ENCODE measurements at regions not wholly inside any gene's neighbourhood (a gene's known extent, or its start where the extent isn't known, plus 50 kb on each side); places are given as distances from the start of the nearest gene placed in this dataset.

DNA sequence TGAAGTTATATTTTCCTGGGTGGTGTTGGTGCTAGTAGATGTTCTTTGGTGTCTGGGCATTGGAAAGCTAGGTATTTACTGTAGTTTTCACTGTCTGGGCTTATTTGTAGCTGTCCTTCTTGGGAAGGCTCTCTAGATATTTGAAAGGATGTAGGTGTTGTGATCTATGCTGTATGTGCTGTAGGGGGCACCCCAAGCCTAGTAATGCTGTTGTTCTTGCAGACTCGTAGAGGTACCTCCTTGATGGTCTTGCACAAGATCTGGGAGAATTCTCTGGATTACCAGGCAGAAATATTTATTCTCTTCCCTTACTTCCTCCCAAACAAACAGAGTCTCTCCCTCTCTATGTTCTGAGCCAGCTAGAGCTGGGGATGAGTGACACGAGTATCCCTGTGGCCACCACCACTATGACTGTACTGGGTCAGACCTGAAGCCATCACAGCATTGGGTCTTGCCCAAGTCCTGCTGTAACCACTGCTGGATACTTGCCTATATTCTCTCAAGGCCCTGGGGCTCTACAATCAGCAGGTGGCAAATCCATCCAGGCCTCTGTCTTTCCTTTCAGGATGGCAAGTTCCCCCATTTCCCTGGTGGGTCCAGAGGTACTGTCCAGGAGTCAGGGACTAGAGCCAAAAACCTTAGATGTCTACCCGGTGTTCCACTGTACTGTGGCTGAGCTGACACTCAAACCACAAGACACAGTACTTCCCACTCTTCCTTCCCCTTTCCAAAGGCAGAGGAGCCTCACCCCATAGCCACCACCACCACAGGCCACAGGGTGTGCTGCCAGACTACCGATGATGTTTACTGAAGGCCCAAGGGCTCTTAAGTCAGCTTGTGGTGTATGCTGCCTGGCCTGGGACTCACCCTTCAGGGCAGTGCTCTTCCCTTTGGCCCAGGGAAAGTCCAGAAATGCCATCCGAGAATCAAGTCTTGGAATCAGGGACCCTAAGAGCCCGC is 195.2 kb upstream of the DPPA4 start:
- TF ChIP-seq, protein P1, sequence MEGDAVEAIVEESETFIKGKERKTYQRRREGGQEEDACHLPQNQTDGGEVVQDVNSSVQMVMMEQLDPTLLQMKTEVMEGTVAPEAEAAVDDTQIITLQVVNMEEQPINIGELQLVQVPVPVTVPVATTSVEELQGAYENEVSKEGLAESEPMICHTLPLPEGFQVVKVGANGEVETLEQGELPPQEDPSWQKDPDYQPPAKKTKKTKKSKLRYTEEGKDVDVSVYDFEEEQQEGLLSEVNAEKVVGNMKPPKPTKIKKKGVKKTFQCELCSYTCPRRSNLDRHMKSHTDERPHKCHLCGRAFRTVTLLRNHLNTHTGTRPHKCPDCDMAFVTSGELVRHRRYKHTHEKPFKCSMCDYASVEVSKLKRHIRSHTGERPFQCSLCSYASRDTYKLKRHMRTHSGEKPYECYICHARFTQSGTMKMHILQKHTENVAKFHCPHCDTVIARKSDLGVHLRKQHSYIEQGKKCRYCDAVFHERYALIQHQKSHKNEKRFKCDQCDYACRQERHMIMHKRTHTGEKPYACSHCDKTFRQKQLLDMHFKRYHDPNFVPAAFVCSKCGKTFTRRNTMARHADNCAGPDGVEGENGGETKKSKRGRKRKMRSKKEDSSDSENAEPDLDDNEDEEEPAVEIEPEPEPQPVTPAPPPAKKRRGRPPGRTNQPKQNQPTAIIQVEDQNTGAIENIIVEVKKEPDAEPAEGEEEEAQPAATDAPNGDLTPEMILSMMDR (IDR thresholded peaks at IDR 0.05; ENCODE audit: low read depth, low read length), result peak; percentile 72
- H3K27ac ChIP-seq, result no peak overlapping the region
- H3K36me3 ChIP-seq, result no peaks in the 10 kb centered on the region
- no peaks in the 10 kb centered on the region for H3K27me3 ChIP-seq (ENCODE audit: insufficient read depth, low read depth, severe bottlenecking)
- H3K4me3 ChIP-seq (ENCODE audit: low read depth, low read length), result no peak overlapping the region
- no peaks in the 10 kb centered on the region for H3K9me3 ChIP-seq (ENCODE audit: severe bottlenecking)
- DNase-seq, result peak; percentile 78

DNA sequence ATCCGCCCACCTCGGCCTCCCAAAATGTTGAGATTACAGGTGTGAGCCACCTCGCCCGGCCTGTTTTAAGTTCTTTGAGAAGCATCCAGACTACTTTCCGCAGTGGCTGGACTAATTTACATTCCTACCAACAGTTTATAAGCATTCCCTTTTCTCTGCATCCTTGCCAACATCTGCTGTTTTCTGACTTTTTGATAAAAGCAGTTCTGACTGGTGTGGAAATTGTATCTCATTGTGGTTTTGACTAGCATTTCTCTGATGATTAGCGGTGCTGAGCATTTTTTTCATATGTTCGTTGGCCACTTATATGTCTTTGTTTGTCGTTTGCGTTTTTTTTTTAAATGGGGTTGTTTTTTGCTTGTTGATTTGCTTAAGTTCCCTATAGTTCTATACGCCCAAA is 208.4 kb upstream of the DPPA4 start:
- DNase-seq, result no peak
- H3K36me3 ChIP-seq, result no peaks in the 10 kb centered on the region
- no peak overlapping the region for H3K4me3 ChIP-seq (ENCODE audit: low read depth, low read length)
- H3K27me3 ChIP-seq (ENCODE audit: insufficient read depth, low read depth, severe bottlenecking), result no peaks in the 10 kb centered on the region
- peaks cover 3% of the 10 kb centered on the region for H3K9me3 ChIP-seq (ENCODE audit: severe bottlenecking)
- TF ChIP-seq, protein P1 (IDR thresholded peaks at IDR 0.05; ENCODE audit: low read depth, low read length), result no peak
- H3K27ac ChIP-seq, result no peak overlapping the region

DNA sequence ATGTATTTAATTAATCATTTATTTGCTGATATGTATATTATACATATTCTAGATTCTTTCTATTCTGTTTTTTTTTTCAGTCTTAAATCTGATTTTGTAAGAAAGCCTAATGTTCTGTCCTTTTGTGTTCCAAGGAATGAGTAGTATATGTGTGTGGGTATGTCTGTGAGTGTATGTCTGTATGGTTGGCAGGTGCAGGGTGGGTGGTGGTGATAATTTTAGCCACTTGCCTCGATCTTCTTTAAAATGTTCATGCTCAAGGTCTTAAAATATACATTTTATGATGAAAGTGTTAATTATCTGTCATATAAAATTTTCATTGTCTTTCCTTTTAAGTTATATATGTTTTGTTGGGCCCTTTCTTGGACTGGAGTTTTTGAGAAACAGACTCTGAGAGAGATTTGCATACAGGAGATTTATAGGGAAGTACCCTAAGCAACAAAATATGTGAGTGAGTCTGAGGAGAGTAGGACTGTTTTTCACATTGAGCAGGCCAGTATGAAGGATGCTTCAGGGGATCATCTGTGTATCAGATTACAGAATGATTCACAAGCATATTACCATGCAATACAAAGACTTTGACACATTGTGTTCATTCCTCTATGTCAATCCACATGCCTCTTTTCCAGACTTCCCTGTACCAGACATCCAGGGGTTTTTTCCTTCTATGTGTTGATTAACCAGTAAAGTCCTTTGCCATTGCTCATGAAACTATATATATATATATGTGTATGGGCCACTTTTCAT is 211.0 kb upstream of the DPPA4 start:
- Histone ChIP-seq H3K9me3 (ENCODE audit: severe bottlenecking) (peaks cover 3% of the 10 kb centered on the region), H3K27me3 (ENCODE audit: insufficient read depth, low read depth, severe bottlenecking) (no peaks in the 10 kb centered on the region), H3K4me3 (ENCODE audit: low read depth, low read length) (no peak overlapping the region), H3K36me3 (no peaks in the 10 kb centered on the region), H3K27ac (no peak overlapping the region)
- TF ChIP-seq, protein P1 (IDR thresholded peaks at IDR 0.05; ENCODE audit: low read depth, low read length), result no peak
- no peak for DNase-seq

DNA sequence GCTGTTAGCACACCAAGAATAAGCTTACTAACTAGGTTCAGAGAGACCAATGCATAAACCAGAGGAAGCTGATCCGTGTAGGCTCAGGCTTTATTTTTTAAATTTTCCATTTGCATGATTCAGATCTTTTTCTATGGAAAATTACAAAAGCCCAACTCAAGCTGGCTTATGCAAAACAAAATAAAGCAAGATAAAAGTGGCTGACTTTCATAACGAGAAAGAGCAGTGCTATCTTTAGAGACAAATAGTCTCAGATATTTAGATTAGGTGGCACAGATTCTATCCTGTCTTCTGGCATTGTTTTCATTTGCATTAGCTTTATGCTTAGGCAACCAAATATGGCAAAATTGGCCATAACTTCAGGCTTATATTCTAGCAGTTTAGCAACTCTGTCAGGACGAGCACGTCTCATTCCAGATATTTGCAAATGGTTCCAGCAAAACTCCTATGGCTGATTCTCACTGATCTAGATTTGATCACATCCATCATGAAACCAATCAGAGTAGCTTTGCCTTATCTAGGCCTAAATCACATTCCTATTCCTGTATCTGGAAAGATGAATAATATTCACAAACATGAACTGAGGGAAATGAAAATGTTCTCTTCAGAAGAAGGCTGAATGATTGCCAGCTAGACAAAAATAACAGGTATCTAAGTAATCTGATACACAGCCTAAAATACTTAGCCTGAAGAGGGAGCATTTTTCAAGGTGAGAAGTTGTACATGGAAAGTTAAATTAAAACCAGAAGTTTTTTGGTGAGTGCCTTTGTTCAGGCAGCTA is 216.4 kb upstream of the DPPA4 start:
- Histone ChIP-seq H3K36me3 (no peaks in the 10 kb centered on the region), H3K27ac (no peak overlapping the region), H3K9me3 (ENCODE audit: severe bottlenecking) (no peaks in the 10 kb centered on the region), H3K27me3 (ENCODE audit: insufficient read depth, low read depth, severe bottlenecking) (no peaks in the 10 kb centered on the region), H3K4me3 (ENCODE audit: low read depth, low read length) (no peak overlapping the region)
- TF ChIP-seq, protein P1 (IDR thresholded peaks at IDR 0.05; ENCODE audit: low read depth, low read length), result no peak
- DNase-seq, result no peak

DNA sequence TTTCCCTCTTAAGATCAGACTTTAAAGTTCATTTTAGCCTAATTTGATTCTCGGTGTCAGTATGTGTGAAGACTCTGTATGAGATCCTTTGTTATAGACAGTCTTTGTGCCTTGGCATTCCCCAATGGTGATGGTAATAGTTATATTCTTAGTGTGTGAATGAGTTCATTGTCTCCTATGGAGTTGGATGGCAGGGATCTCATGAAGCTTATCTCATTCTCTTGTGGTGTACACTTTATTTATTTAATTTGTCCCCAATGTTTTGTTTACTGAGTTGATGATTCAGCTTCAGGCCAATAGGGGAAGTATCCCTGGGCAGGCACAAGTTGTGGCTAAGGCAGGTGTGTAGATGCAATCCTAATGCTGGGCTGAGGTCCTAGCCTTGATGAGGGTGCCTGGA is 222.0 kb upstream of the DPPA4 start:
- TF ChIP-seq, protein P1 (IDR thresholded peaks at IDR 0.05; ENCODE audit: low read depth, low read length), result no peak
- no peak overlapping the region for H3K27ac ChIP-seq
- H3K36me3 ChIP-seq, result no peaks in the 10 kb centered on the region
- H3K27me3 ChIP-seq (ENCODE audit: insufficient read depth, low read depth, severe bottlenecking), result no peaks in the 10 kb centered on the region
- H3K4me3 ChIP-seq (ENCODE audit: low read depth, low read length), result no peak overlapping the region
- no peak for DNase-seq
- H3K9me3 ChIP-seq (ENCODE audit: severe bottlenecking), result no peaks in the 10 kb centered on the region

Measured in WERI-Rb-1 (cell line).